GM23338 (cell line): ENCODE measurements at regions not wholly inside any gene's neighbourhood (a gene's known extent, or its start where the extent isn't known, plus 50 kb on each side); places are given as distances from the start of the nearest gene placed in this dataset.

Source experiments
- CREB1 ChIP-seq: fragments of 250-450 bp; sonication (Bioruptor Pico); IDR thresholded peaks from 2 replicates; pipeline ENCODE4 v1.5.0; 2020; ENCODE audit warnings: low read depth, mild to moderate bottlenecking, moderate library complexity
- EZH2 ChIP-seq: fragments of 200-600 bp; sonication (generic); IDR thresholded peaks from one replicate; pipeline ENCODE4 v1.8.0; 2017; ENCODE audit warnings: antibody characterized with exemption, mild to moderate bottlenecking, low read depth; ENCODE audit not compliant: unreplicated experiment
- EZH2phosphoT487 ChIP-seq: fragments of 200-600 bp; sonication (generic); IDR thresholded peaks from one replicate; pipeline ENCODE4 v1.8.1; 2018; ENCODE audit warnings: antibody characterized with exemption; ENCODE audit not compliant: unreplicated experiment
- POLR2AphosphoS5 ChIP-seq: IDR thresholded peaks from 2 replicates; pipeline ENCODE4 v1.6.1; 2016; ENCODE audit warnings: antibody characterized with exemption, low read depth
- ZNF114 ChIP-seq: fragments of 250-450 bp; sonication (Bioruptor Pico); IDR thresholded peaks from 2 replicates; pipeline ENCODE4 v1.5.0; 2020; ENCODE audit warnings: mild to moderate bottlenecking, moderate library complexity
- TF ChIP-seq, protein P1 (sequence below), 2 experiments: fragments of 200-600 bp in 1 of 2; sonication (generic) in 1 of 2; conservative IDR thresholded peaks; 2 replicates each; pipeline versions ENCODE4 v1.5.1 to v1.6.1; 2016 to 2017; ENCODE audit warnings: antibody characterized with exemption in 2 of 2, low read depth in 2 of 2, mild to moderate bottlenecking in 2 of 2, moderate library complexity in 1 of 2
- TF ChIP-seq, protein P2 (sequence below): IDR thresholded peaks from one replicate; pipeline ENCODE4 v1.6.1; 2018; ENCODE audit warnings: antibody characterized with exemption; ENCODE audit not compliant: unreplicated experiment
- TF ChIP-seq, protein P3 (sequence below): IDR thresholded peaks from 2 replicates; pipeline ENCODE4 v1.6.1; 2016; ENCODE audit warnings: antibody characterized with exemption

DNA sequence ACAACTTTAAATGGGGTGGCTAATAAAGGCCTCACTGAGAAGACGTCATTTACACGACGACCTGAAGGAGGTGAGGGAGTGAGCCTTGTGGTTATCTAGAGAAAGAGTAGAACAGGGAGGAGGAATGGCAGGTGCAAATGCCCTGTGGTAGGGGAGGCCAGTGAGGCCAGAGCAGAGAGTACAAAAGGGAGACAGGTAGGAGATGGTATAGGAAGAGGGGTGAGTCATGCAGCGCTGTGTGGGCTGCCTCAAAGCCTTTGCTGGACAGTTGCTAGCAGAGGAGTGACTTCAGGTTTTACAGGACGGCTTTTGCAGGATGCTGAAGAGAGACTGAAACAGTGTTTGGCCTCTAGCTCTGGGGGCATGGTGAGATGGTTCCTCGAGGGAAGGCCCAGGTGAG is 116.0 kb downstream of the IER5 start:
- TF ChIP-seq POLR2AphosphoS5 (no peak), EZH2 (no peak), CREB1 (CRISPR knock-in tag) (no peak), EZH2phosphoT487 (no peak), ZNF114 (CRISPR knock-in tag) (no peak)
- TF ChIP-seq, protein P1, sequence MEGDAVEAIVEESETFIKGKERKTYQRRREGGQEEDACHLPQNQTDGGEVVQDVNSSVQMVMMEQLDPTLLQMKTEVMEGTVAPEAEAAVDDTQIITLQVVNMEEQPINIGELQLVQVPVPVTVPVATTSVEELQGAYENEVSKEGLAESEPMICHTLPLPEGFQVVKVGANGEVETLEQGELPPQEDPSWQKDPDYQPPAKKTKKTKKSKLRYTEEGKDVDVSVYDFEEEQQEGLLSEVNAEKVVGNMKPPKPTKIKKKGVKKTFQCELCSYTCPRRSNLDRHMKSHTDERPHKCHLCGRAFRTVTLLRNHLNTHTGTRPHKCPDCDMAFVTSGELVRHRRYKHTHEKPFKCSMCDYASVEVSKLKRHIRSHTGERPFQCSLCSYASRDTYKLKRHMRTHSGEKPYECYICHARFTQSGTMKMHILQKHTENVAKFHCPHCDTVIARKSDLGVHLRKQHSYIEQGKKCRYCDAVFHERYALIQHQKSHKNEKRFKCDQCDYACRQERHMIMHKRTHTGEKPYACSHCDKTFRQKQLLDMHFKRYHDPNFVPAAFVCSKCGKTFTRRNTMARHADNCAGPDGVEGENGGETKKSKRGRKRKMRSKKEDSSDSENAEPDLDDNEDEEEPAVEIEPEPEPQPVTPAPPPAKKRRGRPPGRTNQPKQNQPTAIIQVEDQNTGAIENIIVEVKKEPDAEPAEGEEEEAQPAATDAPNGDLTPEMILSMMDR (conservative IDR thresholded peaks at IDR 0.05; ENCODE audit: low read depth in 2 of 2) = no peak
- TF ChIP-seq, protein P2, sequence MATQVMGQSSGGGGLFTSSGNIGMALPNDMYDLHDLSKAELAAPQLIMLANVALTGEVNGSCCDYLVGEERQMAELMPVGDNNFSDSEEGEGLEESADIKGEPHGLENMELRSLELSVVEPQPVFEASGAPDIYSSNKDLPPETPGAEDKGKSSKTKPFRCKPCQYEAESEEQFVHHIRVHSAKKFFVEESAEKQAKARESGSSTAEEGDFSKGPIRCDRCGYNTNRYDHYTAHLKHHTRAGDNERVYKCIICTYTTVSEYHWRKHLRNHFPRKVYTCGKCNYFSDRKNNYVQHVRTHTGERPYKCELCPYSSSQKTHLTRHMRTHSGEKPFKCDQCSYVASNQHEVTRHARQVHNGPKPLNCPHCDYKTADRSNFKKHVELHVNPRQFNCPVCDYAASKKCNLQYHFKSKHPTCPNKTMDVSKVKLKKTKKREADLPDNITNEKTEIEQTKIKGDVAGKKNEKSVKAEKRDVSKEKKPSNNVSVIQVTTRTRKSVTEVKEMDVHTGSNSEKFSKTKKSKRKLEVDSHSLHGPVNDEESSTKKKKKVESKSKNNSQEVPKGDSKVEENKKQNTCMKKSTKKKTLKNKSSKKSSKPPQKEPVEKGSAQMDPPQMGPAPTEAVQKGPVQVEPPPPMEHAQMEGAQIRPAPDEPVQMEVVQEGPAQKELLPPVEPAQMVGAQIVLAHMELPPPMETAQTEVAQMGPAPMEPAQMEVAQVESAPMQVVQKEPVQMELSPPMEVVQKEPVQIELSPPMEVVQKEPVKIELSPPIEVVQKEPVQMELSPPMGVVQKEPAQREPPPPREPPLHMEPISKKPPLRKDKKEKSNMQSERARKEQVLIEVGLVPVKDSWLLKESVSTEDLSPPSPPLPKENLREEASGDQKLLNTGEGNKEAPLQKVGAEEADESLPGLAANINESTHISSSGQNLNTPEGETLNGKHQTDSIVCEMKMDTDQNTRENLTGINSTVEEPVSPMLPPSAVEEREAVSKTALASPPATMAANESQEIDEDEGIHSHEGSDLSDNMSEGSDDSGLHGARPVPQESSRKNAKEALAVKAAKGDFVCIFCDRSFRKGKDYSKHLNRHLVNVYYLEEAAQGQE = no peak
- TF ChIP-seq, protein P3, sequence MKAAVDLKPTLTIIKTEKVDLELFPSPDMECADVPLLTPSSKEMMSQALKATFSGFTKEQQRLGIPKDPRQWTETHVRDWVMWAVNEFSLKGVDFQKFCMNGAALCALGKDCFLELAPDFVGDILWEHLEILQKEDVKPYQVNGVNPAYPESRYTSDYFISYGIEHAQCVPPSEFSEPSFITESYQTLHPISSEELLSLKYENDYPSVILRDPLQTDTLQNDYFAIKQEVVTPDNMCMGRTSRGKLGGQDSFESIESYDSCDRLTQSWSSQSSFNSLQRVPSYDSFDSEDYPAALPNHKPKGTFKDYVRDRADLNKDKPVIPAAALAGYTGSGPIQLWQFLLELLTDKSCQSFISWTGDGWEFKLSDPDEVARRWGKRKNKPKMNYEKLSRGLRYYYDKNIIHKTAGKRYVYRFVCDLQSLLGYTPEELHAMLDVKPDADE = no peak
